Adrenal gland (tissue), 5 donors: ENCODE measurements at regions not wholly inside any gene's neighbourhood (a gene's known extent, or its start where the extent isn't known, plus 50 kb on each side); places are given as distances from the start of the nearest gene placed in this dataset.

Experiments used
- CTCF ChIP-seq, 6 experiments: fragments of 450-650 bp in 4 of 6; fragments of 200-600 bp in 2 of 6; sonication (generic) in 1 of 6; IDR thresholded peaks; 1 replicate in 5 of 6; 2 replicates in 1 of 6; pipeline versions ENCODE4 v1.5.1 to v1.8.0; 2016 to 2021; ENCODE audit warnings: antibody characterized with exemption in 6 of 6, mild to moderate bottlenecking in 2 of 6, moderate library complexity in 1 of 6
- POLR2A ChIP-seq, 2 donors: fragments of 450-650 bp; IDR thresholded peaks; one replicate each; pipeline ENCODE4 v1.6.1; 2017; ENCODE audit warnings: antibody characterized with exemption in 2 of 2, mild to moderate bottlenecking in 2 of 2, moderate library complexity in 1 of 2
- donor health status: DM: no; HTN: no; CAD: no.

GRCh38 chr6:122878796-122879195 is 89.7 kb downstream of the SMPDL3A start:
- TF ChIP-seq CTCF (IDR thresholded peaks at IDR 0.05) (no peak), POLR2A (IDR thresholded peaks at IDR 0.05) (no peak)
